HG03460 (cell line): ENCODE measurements at regions not wholly inside any gene's neighbourhood (a gene's known extent, or its start where the extent isn't known, plus 50 kb on each side); places are given as distances from the start of the nearest gene placed in this dataset.

Source experiments
- ATAC-seq: cut with Tn5 transposase; IDR thresholded peaks from one replicate; pipeline ENCODE4 v1.9.1; 2021; ENCODE audit not compliant: unreplicated experiment

GRCh38 chr13:72181661-72182060 lies 314.7 kb upstream of the DACH1 start:
- no peak for ATAC-seq

DNA sequence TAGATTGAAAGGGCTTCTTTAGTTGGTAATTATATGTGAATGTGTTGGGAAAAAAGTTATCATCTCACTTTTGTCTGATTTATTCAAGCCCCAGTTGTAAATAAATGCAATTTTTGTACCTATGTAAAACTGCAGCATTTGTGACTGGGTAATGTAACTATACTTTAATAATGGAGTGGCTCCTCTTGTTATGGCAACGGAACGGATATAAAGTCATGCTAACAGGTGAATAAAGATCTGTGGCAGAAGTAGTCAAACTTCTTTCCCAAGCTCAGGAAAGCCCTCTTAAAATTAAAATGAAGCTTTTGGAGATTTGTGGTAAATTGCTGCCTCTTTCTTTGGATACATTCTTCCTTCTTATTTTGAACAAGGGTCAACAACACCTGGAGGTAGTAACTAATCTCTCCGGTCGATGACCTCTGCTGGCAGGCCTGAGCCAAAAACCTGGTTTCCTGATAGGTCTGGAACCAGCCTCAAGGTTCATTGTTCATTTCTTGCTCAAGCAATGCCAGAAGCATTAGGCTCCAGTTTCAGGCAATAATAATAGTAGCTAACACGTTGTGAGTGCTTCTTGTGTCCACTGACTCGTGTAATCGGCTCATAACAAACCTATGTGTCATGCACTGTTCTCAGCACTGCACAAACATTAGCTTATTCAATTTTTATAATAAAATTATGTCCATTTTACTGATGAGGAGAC lies 313.4 kb upstream of the DACH1 start:
- ATAC-seq = no peak

- no peak for ATAC-seq
Observed at GRCh38 chr13:72174549-72174948, 307.5 kb upstream of the DACH1 start.

- ATAC-seq = no peak
Observed at GRCh38 chr13:72170571-72170970, 303.6 kb upstream of the DACH1 start.

DNA sequence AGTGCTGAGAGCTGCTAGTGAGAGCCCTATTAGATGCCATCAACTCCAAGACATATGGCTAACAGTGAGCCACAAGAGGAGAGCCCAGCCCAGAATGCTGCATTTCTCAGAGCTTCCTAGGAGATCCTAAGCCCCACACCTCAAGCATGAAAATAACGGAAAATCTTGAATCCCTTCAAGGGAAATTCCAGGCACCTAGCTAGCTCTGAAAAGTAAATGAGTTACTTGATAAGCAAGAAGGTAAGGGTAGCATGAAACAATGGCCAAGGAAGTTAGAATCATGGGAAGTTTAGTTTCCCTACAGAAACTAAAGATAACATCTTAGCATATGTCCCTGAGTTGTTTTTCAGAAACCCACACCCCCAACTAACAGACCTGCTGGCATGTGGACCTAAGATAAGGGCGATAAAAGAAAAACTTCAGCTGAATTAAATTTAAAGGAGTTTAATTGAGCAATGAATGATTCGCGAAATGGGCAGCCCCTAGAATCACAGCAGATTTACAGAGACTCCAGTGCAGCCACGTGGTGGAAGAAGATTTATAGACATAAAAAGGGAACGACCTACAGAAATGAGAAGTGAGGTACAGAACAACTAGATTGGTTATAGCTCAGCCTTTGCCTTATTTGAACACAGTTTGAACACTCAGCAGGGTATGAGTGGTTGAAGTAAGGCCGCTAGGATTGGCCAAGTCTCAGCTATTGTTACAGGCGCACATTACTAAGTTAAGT lies 301.3 kb upstream of the DACH1 start:
- ATAC-seq = no peak

GRCh38 chr13:72166102-72166650 lies 299.2 kb upstream of the DACH1 start:
- no peak for ATAC-seq

- ATAC-seq = no peak
Observed at GRCh38 chr13:72165276-72165675, 298.3 kb upstream of the DACH1 start.

- ATAC-seq = no peak
Observed at GRCh38 chr13:72164811-72165210, 297.8 kb upstream of the DACH1 start.

DNA sequence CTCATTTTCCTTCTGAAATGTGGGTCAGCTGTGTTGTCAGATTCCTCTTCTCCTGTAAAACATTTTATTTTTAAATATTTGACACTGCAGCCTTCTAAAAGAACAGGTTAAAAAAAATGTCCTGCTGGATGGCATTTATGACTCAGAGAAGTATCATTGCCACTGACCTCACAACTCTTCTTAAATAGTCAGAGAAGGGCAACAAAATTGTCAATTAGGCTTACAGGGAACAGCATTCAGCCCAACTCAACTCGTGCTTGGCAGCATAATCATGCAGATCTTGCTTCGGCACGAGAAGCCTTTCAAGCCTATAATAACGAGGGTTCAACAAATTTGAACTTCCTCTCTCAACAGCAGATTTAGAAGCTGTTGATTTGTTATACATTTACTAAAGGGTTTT lies 296.7 kb upstream of the DACH1 start:
- ATAC-seq = no peak

DNA sequence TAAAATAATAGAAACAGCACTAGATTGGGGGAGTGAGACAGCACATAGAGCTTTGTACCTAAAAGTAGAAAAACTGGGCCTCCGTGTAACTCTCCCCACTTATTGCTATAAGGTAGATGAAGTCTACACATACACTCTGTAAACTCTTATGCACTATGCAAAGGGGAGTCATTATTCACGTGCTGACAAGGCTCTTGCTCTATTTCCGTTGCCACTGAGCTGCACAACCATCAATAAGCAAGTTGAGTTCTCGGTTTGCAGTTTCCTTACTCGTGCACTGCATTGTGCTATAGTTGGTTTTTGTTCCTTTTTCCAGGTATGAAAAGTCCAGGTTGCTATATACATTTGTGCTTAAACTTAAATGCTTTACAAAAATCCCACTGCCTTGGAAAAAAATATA lies 294.0 kb upstream of the DACH1 start:
- no peak for ATAC-seq

DNA sequence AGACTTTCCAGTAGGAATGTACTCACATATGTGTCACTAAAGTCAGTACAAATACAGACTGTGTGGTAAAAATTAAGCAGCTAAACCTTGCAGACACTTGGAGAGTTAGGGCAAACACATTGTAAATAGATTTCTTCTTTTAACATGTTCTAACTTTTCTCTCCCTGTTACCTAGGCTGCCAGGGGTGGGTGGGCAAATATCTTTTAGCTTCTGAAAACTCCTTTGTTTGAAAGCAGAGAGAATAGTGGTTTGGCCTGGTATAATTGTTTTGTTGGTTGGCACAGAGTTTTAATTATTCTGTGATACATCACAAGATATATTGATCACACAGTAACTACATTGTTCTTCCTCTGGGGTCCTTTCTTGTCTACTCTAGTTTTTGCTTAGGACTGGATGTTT lies 289.8 kb upstream of the DACH1 start:
- ATAC-seq = no peak

- no peak for ATAC-seq
Observed at GRCh38 chr13:72153272-72153671, 286.3 kb upstream of the DACH1 start.

GRCh38 chr13:72151241-72151640 lies 284.2 kb upstream of the DACH1 start:
- ATAC-seq = no peak

GRCh38 chr13:72150502-72150901 lies 283.5 kb upstream of the DACH1 start:
- ATAC-seq = no peak

DNA sequence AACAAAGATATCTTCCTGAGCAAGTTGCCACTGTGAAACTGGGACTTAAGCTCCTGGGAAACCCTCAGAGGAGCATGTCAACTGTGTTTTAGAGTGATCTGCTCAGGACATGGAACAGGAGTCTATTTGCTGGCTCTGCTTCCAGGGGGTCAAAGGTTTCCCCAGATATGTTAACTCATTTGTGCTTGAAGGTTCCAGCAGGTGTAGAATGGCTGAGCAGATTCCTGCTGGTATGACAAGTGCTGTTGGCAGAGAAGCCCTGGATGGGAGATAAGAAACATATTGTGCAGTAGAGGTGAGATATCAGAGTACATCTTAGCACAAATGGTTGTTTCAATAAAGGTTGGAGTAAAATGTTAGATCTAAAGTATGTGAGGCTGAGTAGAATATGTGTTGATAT lies 282.7 kb upstream of the DACH1 start:
- ATAC-seq = no peak

DNA sequence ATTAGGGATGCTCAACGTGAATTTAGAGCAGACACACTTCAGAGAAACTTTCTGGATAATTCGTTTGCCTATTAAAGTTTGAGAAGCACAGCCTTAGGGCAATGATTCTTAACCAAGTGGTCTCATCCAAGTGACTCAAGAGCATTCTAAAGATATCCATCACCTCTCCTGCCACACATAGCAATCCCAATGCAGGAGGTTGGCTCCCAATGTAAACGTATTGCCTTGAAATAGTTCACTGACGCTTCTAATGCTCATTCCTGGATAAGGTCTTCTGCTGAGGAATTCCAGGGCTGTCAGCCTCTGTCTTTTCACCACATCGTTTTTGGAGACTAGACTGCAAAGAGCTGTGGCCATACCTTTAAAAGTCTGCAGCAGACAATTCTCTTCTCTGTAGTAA lies 279.8 kb upstream of the DACH1 start:
- ATAC-seq = no peak

- ATAC-seq = no peak
Observed at GRCh38 chr13:72145383-72145782, 278.4 kb upstream of the DACH1 start.

GRCh38 chr13:72144636-72145035 lies 277.6 kb upstream of the DACH1 start:
- no peak for ATAC-seq

DNA sequence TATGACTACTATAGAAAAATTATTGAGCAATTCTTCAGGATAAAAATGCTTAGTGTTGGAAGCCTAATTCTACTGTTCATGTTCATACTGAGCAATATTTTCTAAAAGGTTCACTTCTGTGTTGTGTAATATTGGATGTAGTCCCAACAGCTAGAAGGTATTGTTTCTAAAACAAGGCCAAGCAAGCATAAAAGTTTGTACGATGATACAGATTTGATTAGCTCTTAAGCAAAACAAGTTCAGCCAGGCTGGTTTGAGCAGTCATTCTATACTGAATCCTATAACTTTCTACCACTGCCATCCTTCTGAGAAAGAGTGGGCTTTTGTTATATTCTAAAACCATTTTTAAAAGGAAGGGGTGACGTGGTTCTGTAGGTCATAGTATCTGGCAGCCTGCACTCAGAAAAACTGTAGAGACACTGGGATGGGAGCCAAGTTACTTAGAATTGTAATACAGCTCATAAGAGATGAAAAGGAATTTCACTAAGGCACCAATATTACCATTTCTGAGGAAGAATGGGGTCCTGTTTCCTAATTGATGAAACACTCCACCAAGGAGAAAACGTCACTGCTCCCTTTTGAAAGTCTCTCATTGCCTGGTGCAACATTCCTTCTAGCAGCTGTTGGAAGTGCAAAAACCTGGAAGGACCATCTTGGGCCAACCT lies 275.0 kb upstream of the DACH1 start:
- no peak for ATAC-seq

GRCh38 chr13:72139192-72139591 lies 272.2 kb upstream of the DACH1 start:
- ATAC-seq = no peak

GRCh38 chr13:72132075-72132474 lies 265.1 kb upstream of the DACH1 start:
- ATAC-seq = no peak

- no peak for ATAC-seq
Observed at GRCh38 chr13:72129117-72129516, 262.1 kb upstream of the DACH1 start.
